ENCODE measurements at regions not wholly inside any gene's neighbourhood (a gene's known extent, or its start where the extent isn't known, plus 50 kb on each side); places are given as distances from the start of the nearest gene placed in this dataset.
"Not testable (repeated sequence)": the region's sequence is repeated elsewhere in the genome, so short reads cannot be mapped to it uniquely, and the experiment has no call there.

- not testable (repeated sequence) for TF ChIP-seq CTCF, EZH2 (IDR thresholded peaks at IDR 0.05)
Measured at GRCh38 chr15:30499233-30499632, 52.6 kb upstream of the GOLGA8Q start.
